Heart right ventricle (tissue), 16 donors: ENCODE measurements at regions not wholly inside any gene's neighbourhood (a gene's known extent, or its start where the extent isn't known, plus 50 kb on each side); places are given as distances from the start of the nearest gene placed in this dataset.
"Not testable (repeated sequence)": the region's sequence is repeated elsewhere in the genome, so short reads cannot be mapped to it uniquely, and the experiment has no call there.

Experiments used
- ATAC-seq, 8 donors: fragments of 200-7000 bp; cut with Tn5 transposase; one replicate each; pipeline ENCODE4 v1.9.1; 2020; ENCODE audit warnings: mild to moderate bottlenecking in 8 of 8, moderate library complexity in 8 of 8, moderate number of reproducible peaks in 1 of 8
- DNase-seq, 2 donors: peaks; one replicate each; pipeline ENCODE4 v3.0.0-alpha.2; 2020
- H3K27ac ChIP-seq, 10 donors: fragments of 200-600 bp; sonication (generic) in 2 of 10; one replicate each; pipeline versions ENCODE4 v1.5.0 to v1.8.0; 2020 to 2022; ENCODE audit warnings: mild to moderate bottlenecking in 3 of 10
- H3K27me3 ChIP-seq, 7 donors: fragments of 200-600 bp; one replicate each; pipeline ENCODE4 v1.8.0; 2021 to 2022; ENCODE audit warnings: mild to moderate bottlenecking in 2 of 7
- H3K36me3 ChIP-seq, 9 donors: fragments of 200-600 bp; sonication (generic) in 1 of 9; one replicate each; pipeline versions ENCODE4 v1.5.0 to v1.8.0; 2020 to 2022; ENCODE audit warnings: mild to moderate bottlenecking in 2 of 9
- H3K4me1 ChIP-seq, 9 donors: fragments of 200-600 bp; sonication (generic) in 1 of 9; one replicate each; pipeline versions ENCODE4 v1.5.0 to v1.8.0; 2020 to 2022; ENCODE audit warnings: mild to moderate bottlenecking in 4 of 9
- H3K4me3 ChIP-seq, 10 donors: fragments of 200-600 bp; sonication (generic) in 2 of 10; one replicate each; pipeline versions ENCODE4 v1.5.0 to v1.8.0; 2020 to 2022; ENCODE audit warnings: mild to moderate bottlenecking in 7 of 10, moderate library complexity in 2 of 10
- H3K9me3 ChIP-seq, 11 donors: fragments of 200-600 bp in 10 of 11; sonication (generic) in 2 of 11; one replicate each; pipeline versions ENCODE4 v1.5.0 to v1.8.0; 2013 to 2022; ENCODE audit warnings: mild to moderate bottlenecking in 2 of 11, control low read depth in 1 of 11, moderate library complexity in 1 of 11
- CTCF ChIP-seq, 9 donors: fragments of 200-600 bp; sonication (generic) in 2 of 9; IDR thresholded peaks; one replicate each; pipeline versions ENCODE4 v1.5.0 to v1.8.0; 2021 to 2022; ENCODE audit warnings: antibody characterized with exemption in 9 of 9, mild to moderate bottlenecking in 5 of 9, moderate library complexity in 1 of 9
- WGBS, 2 donors: extraction: QIAGEN DNeasy Blood & Tissue Kit; methylation state at CpG; one replicate each; pipeline ENCODE4 v1.1.7; 2013; ENCODE audit warnings: inconsistent platforms in 1 of 2; 5-methylcytosine and 5-hydroxymethylcytosine counted together
- intact Hi-C, 10 donors: fragments of 100-400 bp; cut with DNase I; formaldehyde crosslinking; loops; one replicate each; pipeline versions ENCODE4 v1.11.1 to v1.14.2; 2022
- donor health status: Arrhythmogenic right ventricular cardiomyopathy.
- donor health status: ischemic (EF 13 %, LVEDD 7.1; RV severe dilation, severe dysfunction).
- donor health status: healthy with polysubstance abuse.
- donor health status: DM: no; HTN: yes; CAD: no.
- donor health status: DM: no; HTN: no; CAD: no.
- donor health status: ischemic (EF 25% LVEDD 6.9; RV normal size, moderate dysfunction).
- donor health status: ischemic (EF 25% LVEDD 5.7; RV mildly dilated, moderate dysfunction).
- donor health status: healthy.
- donor health status: DM: yes; HTN: yes; CAD: no.
- donor health status: Ischemic cardiomyopathy.
- donor health status: ischemic (EF 35%, LVEDD 5.7; RV mildly dilated, moderate dysfunction).
- donor health status: nonischemic (EF 11% LVEDD 7.7; RV severe dilation, severe dysfunction).
- donor health status: DM: yes; HTN: yes; CAD: no.
- donor health status: PGD.
- donor health status: ischemic (EF 29% LVEDD 5.4; RV normal size, mild dysfunction).
- donor health status: nonischemic (EF 23%, LVEDD 6.1; RV moderate dilation, normal function).

- peaks cover 0 to 10% (median 0%) of the 10 kb centered on the region in 11 donors for H3K9me3 ChIP-seq
- H3K36me3 ChIP-seq = no peaks in the 10 kb centered on the region
- H3K4me1 ChIP-seq = no peaks in the 10 kb centered on the region
- DNase-seq (no peak), ATAC-seq (no peak)
- intact Hi-C loops = loop anchor here in 1 of 10 donors (5.0 kb wide), 1 partner anchor 649 kb away; no protein-coding TSS in a partner anchor
- H3K27me3 ChIP-seq = no peaks in the 10 kb centered on the region
- no peak for TF ChIP-seq CTCF (IDR thresholded peaks at IDR 0.05)
- no peak overlapping the region for H3K27ac ChIP-seq
- no peak overlapping the region for H3K4me3 ChIP-seq
Measured at GRCh38 chr16:61131447-61131846, 904.8 kb downstream of the CDH8 start.

GRCh38 chr16:61128545-61129323 lies 907.5 kb downstream of the CDH8 start:
- peaks cover 0 to 10% (median 0%) of the 10 kb centered on the region in 11 donors for H3K9me3 ChIP-seq
- H3K27me3 ChIP-seq = no peaks in the 10 kb centered on the region
- intact Hi-C loops = no loop called here
- no peak overlapping the region for H3K27ac ChIP-seq
- ATAC-seq = no peak
- peak in 1 of 2 donors; percentile 8 for DNase-seq
- WGBS, 2 donors = 95% methylated on average over 54 of the region's 54 CpGs
- no peak for TF ChIP-seq CTCF (IDR thresholded peaks at IDR 0.05)
- H3K4me1 ChIP-seq = no peaks in the 10 kb centered on the region
- no peak overlapping the region for H3K4me3 ChIP-seq
- no peaks in the 10 kb centered on the region for H3K36me3 ChIP-seq

GRCh38 chr16:61105544-61105943 lies 930.7 kb downstream of the CDH8 start:
- TF ChIP-seq CTCF (IDR thresholded peaks at IDR 0.05) = no peak
- Histone ChIP-seq H3K4me3 (no peak overlapping the region), H3K4me1 (no peaks in the 10 kb centered on the region), H3K9me3 (peaks cover 0 to 3% (median 0%) of the 10 kb centered on the region in 11 donors), H3K27me3 (no peaks in the 10 kb centered on the region), H3K36me3 (no peaks in the 10 kb centered on the region), H3K27ac (no peak overlapping the region)
- 51 to 59% methylated on average over 3 of the region's 3 CpGs for WGBS, 2 donors
- no peak for DNase-seq
- intact Hi-C loops = no loop called here
- no peak for ATAC-seq

GRCh38 chr16:61098505-61098904 lies 937.7 kb downstream of the CDH8 start:
- no peak for ATAC-seq
- Histone ChIP-seq H3K9me3 (peaks cover 0 to 29% (median 0%) of the 10 kb centered on the region in 11 donors), H3K4me3 (no peak overlapping the region), H3K36me3 (no peaks in the 10 kb centered on the region), H3K27ac (no peak overlapping the region), H3K27me3 (no peaks in the 10 kb centered on the region), H3K4me1 (no peaks in the 10 kb centered on the region)
- no peak for TF ChIP-seq CTCF (IDR thresholded peaks at IDR 0.05)
- DNase-seq = no peak
- 67 to 74% methylated on average over 2 of the region's 2 CpGs for WGBS, 2 donors
- intact Hi-C loops = no loop called here

- DNase-seq, H3K36me3 ChIP-seq, H3K27me3 ChIP-seq, H3K4me1 ChIP-seq, intact Hi-C loops, H3K4me3 ChIP-seq, ATAC-seq, H3K27ac ChIP-seq: not testable (repeated sequence)
- peaks cover 0 to 42% (median 0%) of the 10 kb centered on the region in 11 donors for H3K9me3 ChIP-seq
- WGBS, 2 donors = 85 to 87% methylated on average over 7 of the region's 7 CpGs
Measured at GRCh38 chr16:61091300-61091699, 944.9 kb downstream of the CDH8 start.
